IPS DF 4.7 (cell line): ENCODE measurements at regions not wholly inside any gene's neighbourhood (a gene's known extent, or its start where the extent isn't known, plus 50 kb on each side); places are given as distances from the start of the nearest gene placed in this dataset.

Source experiments
- DNase-seq: peaks from one replicate; pipeline ENCODE4 v3.0.0-alpha.2; 2013; ENCODE audit warnings: low spot score; ENCODE audit errors: extremely low read depth

GRCh38 chr6:209432-210103 lies 82.7 kb upstream of the DUSP22 start:
- no peak for DNase-seq

GRCh38 chr6:210104-210456 lies 82.2 kb upstream of the DUSP22 start:
- no peak for DNase-seq

GRCh38 chr6:210778-211374 lies 81.4 kb upstream of the DUSP22 start:
- DNase-seq, result no peak

GRCh38 chr6:211871-212497 lies 80.3 kb upstream of the DUSP22 start:
- no peak for DNase-seq

GRCh38 chr6:213284-213683 lies 79.0 kb upstream of the DUSP22 start:
- no peak for DNase-seq

- no peak for DNase-seq
Observed at GRCh38 chr6:214428-214827, 77.9 kb upstream of the DUSP22 start.

- DNase-seq, result no peak
Observed at GRCh38 chr6:215335-216034, 76.8 kb upstream of the DUSP22 start.

- DNase-seq, result peak; percentile 30
Observed at GRCh38 chr6:217048-217659, 75.1 kb upstream of the DUSP22 start.

- no peak for DNase-seq
Observed at GRCh38 chr6:218153-219018, 73.9 kb upstream of the DUSP22 start.

- DNase-seq, result no peak
Observed at GRCh38 chr6:219019-219570, 73.2 kb upstream of the DUSP22 start.

DNA sequence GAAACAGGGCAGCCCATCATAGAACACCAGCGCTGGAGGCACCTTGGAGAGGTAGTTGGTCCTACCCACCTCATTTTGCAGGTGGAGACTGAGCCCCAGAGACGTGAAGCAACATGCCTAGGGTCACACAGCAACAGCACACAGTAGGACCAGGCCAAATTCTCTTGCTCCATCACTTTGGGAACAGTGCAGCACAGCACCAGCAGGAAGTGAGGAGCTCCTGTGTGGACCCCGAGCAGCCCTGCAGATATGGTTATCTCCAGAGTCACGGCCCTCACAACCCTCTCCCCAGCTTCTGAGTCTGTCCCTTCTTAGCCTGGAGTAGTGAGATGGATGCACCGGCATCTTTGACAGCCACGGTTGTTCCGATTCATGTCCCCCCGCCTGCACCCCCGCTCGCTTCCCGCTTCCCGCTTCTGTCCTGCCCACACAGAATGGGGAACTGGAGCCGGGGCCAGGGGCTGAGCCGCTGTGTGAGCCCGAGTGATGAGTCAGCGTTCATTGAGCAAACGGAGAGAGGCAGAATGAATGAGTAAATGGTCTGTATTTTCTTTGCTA lies 72.6 kb upstream of the DUSP22 start:
- DNase-seq, result no peak

DNA sequence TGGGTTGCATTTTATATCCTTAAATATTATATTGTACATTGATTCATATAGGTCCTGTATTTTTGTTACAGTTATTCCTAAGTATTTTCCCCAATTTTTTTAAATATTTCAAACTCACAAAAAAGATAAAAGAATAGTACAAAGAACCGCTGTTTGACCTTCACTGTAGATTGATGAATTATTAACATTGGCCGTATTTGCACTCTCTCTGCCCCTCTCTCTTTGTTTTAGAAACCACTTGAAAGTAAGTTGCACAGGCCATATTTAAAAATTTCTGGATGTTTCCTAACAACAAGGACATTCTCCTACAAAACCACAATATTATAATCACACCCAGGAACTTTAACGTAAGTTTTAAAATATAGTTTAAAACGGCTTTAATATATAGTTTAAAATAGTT lies 72.0 kb upstream of the DUSP22 start:
- DNase-seq, result no peak

DNA sequence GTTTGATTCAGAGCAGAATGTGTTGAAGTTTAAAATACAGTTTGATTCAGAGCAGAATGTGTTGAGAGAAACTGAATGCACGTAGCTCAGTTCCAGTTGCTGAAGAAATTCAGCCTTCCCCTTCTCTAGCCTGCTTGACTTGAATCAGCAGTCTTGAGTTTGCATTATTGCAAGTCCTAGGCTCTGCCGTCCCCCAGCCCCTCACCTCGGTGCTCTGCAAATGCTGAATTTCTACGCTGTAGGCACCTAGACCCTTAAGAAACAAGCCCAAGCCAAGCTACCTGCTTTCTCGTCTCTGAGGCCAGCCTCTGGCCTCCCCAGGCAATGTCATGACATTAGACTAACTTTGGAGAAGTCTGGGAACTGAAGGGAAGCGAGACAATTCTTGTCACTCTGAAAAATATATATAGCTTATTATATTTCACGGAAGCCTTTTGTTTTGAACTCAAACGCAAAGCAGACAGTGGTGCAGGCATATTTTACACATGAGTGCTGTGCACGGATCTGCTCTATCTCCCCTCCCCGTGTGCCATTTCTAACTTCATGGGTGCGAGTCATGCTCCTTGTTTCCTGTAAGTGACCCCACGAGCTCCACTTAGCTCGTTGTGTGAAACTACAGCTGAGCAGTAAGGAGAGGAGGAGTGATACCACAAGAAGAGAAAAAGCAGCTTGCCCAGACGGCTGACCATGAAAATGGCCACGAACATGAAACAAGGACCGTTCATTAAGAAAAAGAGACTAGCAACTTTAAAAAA lies 71.4 kb upstream of the DUSP22 start:
- DNase-seq, result no peak

DNA sequence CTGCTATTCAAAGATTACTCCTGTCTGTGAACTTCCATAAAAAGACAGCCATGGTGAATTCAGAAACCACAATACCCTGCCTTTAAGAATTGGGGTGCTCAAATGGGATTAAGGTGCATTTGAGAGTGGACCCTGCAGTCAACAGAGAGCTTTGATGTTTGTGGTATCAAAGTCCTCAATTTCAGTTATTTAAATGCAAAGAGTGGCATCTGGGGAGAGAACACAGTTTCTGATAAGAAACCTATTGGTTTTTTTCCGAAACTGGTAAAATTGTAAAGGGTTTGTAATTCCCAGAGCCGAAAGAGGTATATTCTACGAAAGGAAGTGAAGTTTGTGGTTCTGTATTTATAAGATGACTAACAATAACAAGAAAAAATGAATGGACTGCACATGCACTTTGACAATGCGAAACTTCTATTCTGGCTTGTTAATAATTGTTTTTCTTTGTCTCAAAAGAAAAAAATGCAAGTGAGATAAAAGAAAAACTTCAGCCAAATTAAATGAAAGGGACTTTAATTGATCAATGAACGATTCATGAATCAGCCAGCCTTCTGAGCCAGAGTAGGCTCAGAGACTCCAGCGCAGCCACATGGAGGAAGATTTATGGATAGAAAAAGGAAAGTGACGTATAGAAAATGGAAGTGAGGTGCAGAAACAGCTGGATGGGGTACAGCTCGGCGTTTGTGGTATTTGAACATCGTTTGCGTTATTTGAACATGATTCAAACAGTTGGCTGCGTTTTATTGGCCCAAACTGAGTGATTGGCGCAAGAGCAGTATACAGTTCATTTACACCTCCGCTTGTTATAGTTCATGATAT lies 70.5 kb upstream of the DUSP22 start:
- no peak for DNase-seq

DNA sequence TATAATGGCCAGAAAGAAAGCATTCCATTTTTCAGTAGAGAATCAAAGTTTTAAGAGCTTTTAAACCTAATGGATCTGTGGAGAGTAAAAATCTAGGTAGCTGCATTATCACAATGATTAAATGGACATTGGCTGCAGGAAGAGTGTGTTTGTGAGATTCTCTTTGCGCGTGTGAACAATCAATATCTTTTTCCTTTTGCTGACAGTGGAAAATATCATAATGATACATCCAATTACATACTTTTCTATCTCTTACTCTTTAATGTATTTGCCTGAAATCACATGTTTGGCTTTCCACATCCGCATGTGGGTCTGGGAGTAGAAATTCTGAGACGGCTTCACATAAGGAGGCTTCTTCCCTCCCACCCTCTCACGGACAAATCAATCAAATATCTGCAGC lies 69.8 kb upstream of the DUSP22 start:
- no peak for DNase-seq

- DNase-seq, result no peak
Observed at GRCh38 chr6:223136-223535, 69.2 kb upstream of the DUSP22 start.

- no peak for DNase-seq
Observed at GRCh38 chr6:223763-224162, 68.5 kb upstream of the DUSP22 start.

- no peak for DNase-seq
Observed at GRCh38 chr6:224350-224749, 67.9 kb upstream of the DUSP22 start.
